ENCODE measurements at regions not wholly inside any gene's neighbourhood (a gene's known extent, or its start where the extent isn't known, plus 50 kb on each side); places are given as distances from the start of the nearest gene placed in this dataset.

- no peak for ATAC-seq
- in situ Hi-C loops (cut with MboI) = no loop called here
- Histone ChIP-seq H3K4me3 (no peak overlapping the region), H3K9me1 (ENCODE audit: control insufficient read depth, insufficient read depth, low read length) (no peaks in the 10 kb centered on the region), H3K9ac (ENCODE audit: insufficient read depth in 1 of 2, low read depth in 2 of 2, low read length in 2 of 2) (no peak overlapping the region), H3K36me3 (ENCODE audit: control insufficient read depth, insufficient read depth, low read length) (no peaks in the 10 kb centered on the region), H4K20me1 (replicated peaks; ENCODE audit: control insufficient read depth, insufficient read depth, low read length) (no peaks in the 10 kb centered on the region), H3K27ac (ENCODE audit: extremely low read depth, low read depth, low read length) (no peak overlapping the region), H3K9me3 (replicated peaks; ENCODE audit: control insufficient read depth, insufficient read depth, low read depth, low read length) (no peaks in the 10 kb centered on the region), H3K4me2 (ENCODE audit: insufficient read depth, low read length) (no peak overlapping the region), H3K4me1 (replicated peaks in 1 of 2; ENCODE audit: control insufficient read depth in 2 of 2, insufficient read depth in 2 of 2, low read length in 2 of 2) (no peaks in the 10 kb centered on the region), H3K79me2 (ENCODE audit: control insufficient read depth, insufficient read depth, low read length) (no peaks in the 10 kb centered on the region), H3K27me3 (ENCODE audit: control insufficient read depth in 2 of 2, insufficient read depth in 2 of 2, low read length in 2 of 2) (no peaks in the 10 kb centered on the region), H2AFZ (ENCODE audit: low read depth, low read length) (no peak overlapping the region)
- intact Hi-C loops (cut with micrococcal nuclease) = no loop called here
- CTCF ChIA-PET (ENCODE audit: low intra/inter-chr PET ratio) = no interaction called here
- BruUV-seq (replicated peaks) = no TSS peak
- TF ChIP-seq CUX1 (CRISPR knock-in tag; IDR thresholded peaks at IDR 0.05) (no peak), ATF1 (CRISPR knock-in tag; IDR thresholded peaks at IDR 0.05) (no peak), ATF1 (tag; IDR thresholded peaks at IDR 0.05) (peak; percentile 78)
- DNase-seq (ENCODE audit: extremely low read depth in 1 of 4, low spot score in 3 of 4) = no peak
- WGBS (ENCODE audit: insufficient coverage, low coverage, missing lambda C conversion rate) = 7% methylated on average over 4 of the region's 4 CpGs
- POLR2A ChIA-PET = no interaction called here
- no peak for FAIRE-seq
Observed at GRCh38 chr7:125030756-125031387, 101.2 kb upstream of the POT1 start.
